Liver (tissue), 8 donors: ENCODE measurements at regions not wholly inside any gene's neighbourhood (a gene's known extent, or its start where the extent isn't known, plus 50 kb on each side); places are given as distances from the start of the nearest gene placed in this dataset.
A peak's percentile ranks its signal among the peaks of the same experiment; 100 is the strongest.

Experiments
- DNase-seq: peaks from one replicate; pipeline ENCODE4 v3.0.0-alpha.2; 2017; ENCODE audit warnings: low spot score
- H3K27ac ChIP-seq, 2 donors: one replicate each; pipeline ENCODE4 v1.7.0; 2013; ENCODE audit warnings: inconsistent platforms in 2 of 2, low read length in 2 of 2, control low read depth in 1 of 2, low read depth in 1 of 2, mild to moderate bottlenecking in 1 of 2
- H3K27me3 ChIP-seq, 4 donors: one replicate each; pipeline versions ENCODE4 v1.6.1 to v1.7.0; 2013; ENCODE audit warnings: low read length in 3 of 4, inconsistent platforms in 1 of 4, mild to moderate bottlenecking in 1 of 4, moderate library complexity in 1 of 4; ENCODE audit not compliant: control insufficient read depth in 4 of 4, insufficient read depth in 4 of 4
- H3K36me3 ChIP-seq, 4 donors: one replicate each; pipeline versions ENCODE4 v1.6.1 to v1.7.0; 2013; ENCODE audit warnings: low read length in 3 of 4, mild to moderate bottlenecking in 3 of 4, low read depth in 1 of 4, moderate library complexity in 1 of 4; ENCODE audit not compliant: control insufficient read depth in 4 of 4, insufficient read depth in 3 of 4
- H3K4me1 ChIP-seq, 4 donors: one replicate each; pipeline versions ENCODE4 v1.6.1 to v1.7.0; 2013; ENCODE audit warnings: low read length in 3 of 4, mild to moderate bottlenecking in 3 of 4, moderate library complexity in 1 of 4; ENCODE audit not compliant: control insufficient read depth in 4 of 4, insufficient read depth in 4 of 4
- H3K4me3 ChIP-seq, 3 donors: one replicate each; pipeline versions ENCODE4 v1.6.1 to v1.7.0; 2013; ENCODE audit warnings: low read length in 3 of 3, control low read depth in 1 of 3, low read depth in 1 of 3, mild to moderate bottlenecking in 1 of 3
- H3K9ac ChIP-seq, 2 donors: one replicate each; pipeline ENCODE4 v1.7.0; 2013; ENCODE audit warnings: low read length in 2 of 2, mild to moderate bottlenecking in 2 of 2, moderate library complexity in 2 of 2, control low read depth in 1 of 2, low read depth in 1 of 2
- H3K9me3 ChIP-seq, 4 donors: one replicate each; pipeline versions ENCODE4 v1.6.1 to v1.7.0; 2013; ENCODE audit warnings: low read length in 3 of 4; ENCODE audit not compliant: control insufficient read depth in 4 of 4
- ATF3 ChIP-seq: IDR thresholded peaks from 2 replicates; pipeline ENCODE4 v1.6.1; 2016; ENCODE audit warnings: antibody characterized with exemption
- EGR1 ChIP-seq, 2 donors: IDR thresholded peaks; 2 replicates each; pipeline ENCODE4 v1.6.1; 2016 to 2018; ENCODE audit warnings: antibody characterized with exemption in 2 of 2, low read depth in 2 of 2
- FOXA2 ChIP-seq: IDR thresholded peaks from 2 replicates; pipeline ENCODE4 v1.6.1; 2016; ENCODE audit warnings: antibody characterized with exemption
- GABPA ChIP-seq, 2 donors: IDR thresholded peaks in 1 of 2; conservative IDR thresholded peaks in 1 of 2; 2 replicates each; pipeline ENCODE4 v1.6.1; 2016; ENCODE audit warnings: antibody characterized with exemption in 2 of 2, mild to moderate bottlenecking in 1 of 2, moderate library complexity in 1 of 2
- HNF4G ChIP-seq: IDR thresholded peaks from 2 replicates; pipeline ENCODE4 v1.6.1; 2016; ENCODE audit warnings: antibody characterized with exemption
- NR2F2 ChIP-seq: IDR thresholded peaks from 2 replicates; pipeline ENCODE4 v1.6.1; 2016; ENCODE audit warnings: antibody characterized with exemption
- RAD21 ChIP-seq, 2 donors: IDR thresholded peaks; 2 replicates each; pipeline ENCODE4 v1.6.1; 2016; ENCODE audit warnings: antibody characterized with exemption in 2 of 2, mild to moderate bottlenecking in 2 of 2
- SP1 ChIP-seq: IDR thresholded peaks from 2 replicates; pipeline ENCODE4 v1.6.1; 2018; ENCODE audit warnings: antibody characterized with exemption, mild to moderate bottlenecking
- TAF1 ChIP-seq: conservative IDR thresholded peaks from 2 replicates; pipeline ENCODE4 v1.6.1; 2016; ENCODE audit warnings: antibody characterized with exemption, mild to moderate bottlenecking
- YY1 ChIP-seq: IDR thresholded peaks from 2 replicates; pipeline ENCODE4 v1.6.1; 2016; ENCODE audit warnings: antibody characterized with exemption, mild to moderate bottlenecking
- WGBS: extraction: QIAGEN DNeasy Blood & Tissue Kit; methylation state at CpG from one replicate; pipeline ENCODE4 v1.1.7; 2013; 5-methylcytosine and 5-hydroxymethylcytosine counted together
- TF ChIP-seq, protein P1 (sequence below): IDR thresholded peaks from 2 replicates; pipeline ENCODE4 v1.6.1; 2016; ENCODE audit warnings: antibody characterized with exemption, mild to moderate bottlenecking
- TF ChIP-seq, protein P2 (sequence below): fragments of 150-350 bp; IDR thresholded peaks from 2 replicates; pipeline ENCODE4 v1.5.1; 2017; ENCODE audit warnings: improper control_type of control experiment, low read depth, low read length; ENCODE audit not compliant: missing input control
- TF ChIP-seq, protein P3 (sequence below): IDR thresholded peaks from 2 replicates; pipeline ENCODE4 v1.6.1; 2016; ENCODE audit warnings: antibody characterized with exemption
- donor health status: healthy.
- donor health status: healthy.
- donor health status: healthy.
- donor health status: healthy.
- donor health status: healthy.

GRCh38 chr2:181817509-181817908 lies 74.0 kb upstream of the ITPRID2 start:
- no peaks in the 10 kb centered on the region for H3K27me3 ChIP-seq

DNA sequence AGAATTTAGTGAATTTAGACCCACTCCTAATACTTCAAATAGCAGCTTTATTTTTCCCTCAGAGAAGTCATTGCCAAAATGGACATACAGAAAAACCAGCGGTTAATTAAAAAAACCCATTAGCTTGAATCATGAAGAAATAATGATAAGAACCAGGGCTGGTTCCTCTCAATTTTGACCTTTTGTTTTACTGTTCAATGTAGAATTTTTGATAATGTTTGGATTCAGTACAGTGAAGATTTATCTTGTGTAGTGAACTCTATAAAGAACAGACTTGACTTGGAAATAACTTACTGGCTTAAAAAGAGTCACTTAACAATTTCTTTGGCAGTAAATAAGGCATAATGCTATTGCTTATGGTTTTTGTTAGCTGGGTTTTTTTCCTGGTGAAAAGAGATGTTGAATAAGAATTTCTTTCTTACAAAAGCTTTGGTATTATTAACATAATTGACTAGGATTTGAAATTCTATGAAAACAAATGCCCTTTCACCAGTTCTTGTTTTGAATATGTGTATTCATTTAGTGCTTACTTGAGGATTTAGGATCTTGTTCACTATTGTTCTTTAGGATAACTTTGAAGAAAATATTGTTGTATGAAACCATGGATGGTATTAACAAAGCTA lies 73.4 kb upstream of the ITPRID2 start:
- H3K27ac ChIP-seq = no peak overlapping the region
- no peaks in the 10 kb centered on the region for H3K9me3 ChIP-seq
- H3K36me3 ChIP-seq = no peaks in the 10 kb centered on the region
- no peaks in the 10 kb centered on the region for H3K27me3 ChIP-seq
- no peaks in the 10 kb centered on the region for H3K4me1 ChIP-seq
- WGBS = 93% methylated on average over 1 of the region's 1 CpG
- no peak overlapping the region for H3K4me3 ChIP-seq
- H3K9ac ChIP-seq = no peak overlapping the region
- TF ChIP-seq NR2F2 (peak; percentile 83), EGR1 (IDR thresholded peaks at IDR 0.05; ENCODE audit: low read depth in 2 of 2) (no peak)
- no peak for DNase-seq

More at GRCh38 chr2:181817509-181817908, 74.0 kb upstream of the ITPRID2 start:
- TF ChIP-seq, protein P1, sequence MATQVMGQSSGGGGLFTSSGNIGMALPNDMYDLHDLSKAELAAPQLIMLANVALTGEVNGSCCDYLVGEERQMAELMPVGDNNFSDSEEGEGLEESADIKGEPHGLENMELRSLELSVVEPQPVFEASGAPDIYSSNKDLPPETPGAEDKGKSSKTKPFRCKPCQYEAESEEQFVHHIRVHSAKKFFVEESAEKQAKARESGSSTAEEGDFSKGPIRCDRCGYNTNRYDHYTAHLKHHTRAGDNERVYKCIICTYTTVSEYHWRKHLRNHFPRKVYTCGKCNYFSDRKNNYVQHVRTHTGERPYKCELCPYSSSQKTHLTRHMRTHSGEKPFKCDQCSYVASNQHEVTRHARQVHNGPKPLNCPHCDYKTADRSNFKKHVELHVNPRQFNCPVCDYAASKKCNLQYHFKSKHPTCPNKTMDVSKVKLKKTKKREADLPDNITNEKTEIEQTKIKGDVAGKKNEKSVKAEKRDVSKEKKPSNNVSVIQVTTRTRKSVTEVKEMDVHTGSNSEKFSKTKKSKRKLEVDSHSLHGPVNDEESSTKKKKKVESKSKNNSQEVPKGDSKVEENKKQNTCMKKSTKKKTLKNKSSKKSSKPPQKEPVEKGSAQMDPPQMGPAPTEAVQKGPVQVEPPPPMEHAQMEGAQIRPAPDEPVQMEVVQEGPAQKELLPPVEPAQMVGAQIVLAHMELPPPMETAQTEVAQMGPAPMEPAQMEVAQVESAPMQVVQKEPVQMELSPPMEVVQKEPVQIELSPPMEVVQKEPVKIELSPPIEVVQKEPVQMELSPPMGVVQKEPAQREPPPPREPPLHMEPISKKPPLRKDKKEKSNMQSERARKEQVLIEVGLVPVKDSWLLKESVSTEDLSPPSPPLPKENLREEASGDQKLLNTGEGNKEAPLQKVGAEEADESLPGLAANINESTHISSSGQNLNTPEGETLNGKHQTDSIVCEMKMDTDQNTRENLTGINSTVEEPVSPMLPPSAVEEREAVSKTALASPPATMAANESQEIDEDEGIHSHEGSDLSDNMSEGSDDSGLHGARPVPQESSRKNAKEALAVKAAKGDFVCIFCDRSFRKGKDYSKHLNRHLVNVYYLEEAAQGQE = no peak
- TF ChIP-seq, protein P2, sequence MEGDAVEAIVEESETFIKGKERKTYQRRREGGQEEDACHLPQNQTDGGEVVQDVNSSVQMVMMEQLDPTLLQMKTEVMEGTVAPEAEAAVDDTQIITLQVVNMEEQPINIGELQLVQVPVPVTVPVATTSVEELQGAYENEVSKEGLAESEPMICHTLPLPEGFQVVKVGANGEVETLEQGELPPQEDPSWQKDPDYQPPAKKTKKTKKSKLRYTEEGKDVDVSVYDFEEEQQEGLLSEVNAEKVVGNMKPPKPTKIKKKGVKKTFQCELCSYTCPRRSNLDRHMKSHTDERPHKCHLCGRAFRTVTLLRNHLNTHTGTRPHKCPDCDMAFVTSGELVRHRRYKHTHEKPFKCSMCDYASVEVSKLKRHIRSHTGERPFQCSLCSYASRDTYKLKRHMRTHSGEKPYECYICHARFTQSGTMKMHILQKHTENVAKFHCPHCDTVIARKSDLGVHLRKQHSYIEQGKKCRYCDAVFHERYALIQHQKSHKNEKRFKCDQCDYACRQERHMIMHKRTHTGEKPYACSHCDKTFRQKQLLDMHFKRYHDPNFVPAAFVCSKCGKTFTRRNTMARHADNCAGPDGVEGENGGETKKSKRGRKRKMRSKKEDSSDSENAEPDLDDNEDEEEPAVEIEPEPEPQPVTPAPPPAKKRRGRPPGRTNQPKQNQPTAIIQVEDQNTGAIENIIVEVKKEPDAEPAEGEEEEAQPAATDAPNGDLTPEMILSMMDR = no peak
- no peak for TF ChIP-seq FOXA2
- H3K9me3 ChIP-seq = no peaks in the 10 kb centered on the region
- no peaks in the 10 kb centered on the region for H3K36me3 ChIP-seq
- H3K9ac ChIP-seq = no peak overlapping the region
- no peak for DNase-seq
- H3K4me1 ChIP-seq = no peaks in the 10 kb centered on the region
- no peak overlapping the region for H3K4me3 ChIP-seq
- no peak overlapping the region for H3K27ac ChIP-seq

DNA sequence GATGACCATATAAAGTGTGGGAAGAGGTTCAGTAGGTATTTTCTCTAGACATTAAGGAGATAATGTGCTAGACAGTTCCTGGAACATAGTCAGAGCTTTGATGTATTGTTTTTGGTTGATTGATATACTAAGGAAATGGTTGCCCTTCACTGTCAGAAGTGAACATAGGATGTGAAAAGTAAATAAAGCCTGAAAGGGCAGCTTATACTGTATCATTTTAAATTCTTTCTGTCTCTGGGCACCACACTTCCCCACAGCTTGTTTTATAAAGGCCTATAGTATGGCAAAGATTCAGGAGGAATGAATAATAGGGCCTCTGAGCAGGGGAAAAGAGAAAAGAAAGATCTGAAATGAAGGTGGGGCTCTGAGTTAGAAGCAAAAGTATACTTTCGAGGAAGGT lies 72.7 kb upstream of the ITPRID2 start:
- Histone ChIP-seq H3K9me3 (no peaks in the 10 kb centered on the region), H3K36me3 (no peaks in the 10 kb centered on the region), H3K9ac (no peak overlapping the region), H3K4me3 (no peak overlapping the region), H3K27ac (no peak overlapping the region), H3K4me1 (no peaks in the 10 kb centered on the region), H3K27me3 (no peaks in the 10 kb centered on the region)
- no peak for DNase-seq
- TF ChIP-seq, protein P3, sequence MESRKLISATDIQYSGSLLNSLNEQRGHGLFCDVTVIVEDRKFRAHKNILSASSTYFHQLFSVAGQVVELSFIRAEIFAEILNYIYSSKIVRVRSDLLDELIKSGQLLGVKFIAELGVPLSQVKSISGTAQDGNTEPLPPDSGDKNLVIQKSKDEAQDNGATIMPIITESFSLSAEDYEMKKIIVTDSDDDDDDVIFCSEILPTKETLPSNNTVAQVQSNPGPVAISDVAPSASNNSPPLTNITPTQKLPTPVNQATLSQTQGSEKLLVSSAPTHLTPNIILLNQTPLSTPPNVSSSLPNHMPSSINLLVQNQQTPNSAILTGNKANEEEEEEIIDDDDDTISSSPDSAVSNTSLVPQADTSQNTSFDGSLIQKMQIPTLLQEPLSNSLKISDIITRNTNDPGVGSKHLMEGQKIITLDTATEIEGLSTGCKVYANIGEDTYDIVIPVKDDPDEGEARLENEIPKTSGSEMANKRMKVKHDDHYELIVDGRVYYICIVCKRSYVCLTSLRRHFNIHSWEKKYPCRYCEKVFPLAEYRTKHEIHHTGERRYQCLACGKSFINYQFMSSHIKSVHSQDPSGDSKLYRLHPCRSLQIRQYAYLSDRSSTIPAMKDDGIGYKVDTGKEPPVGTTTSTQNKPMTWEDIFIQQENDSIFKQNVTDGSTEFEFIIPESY = no peak
- TF ChIP-seq FOXA2 = no peak
- TF ChIP-seq SP1 = no peak
- TF ChIP-seq RAD21 (IDR thresholded peaks at IDR 0.05) = no peak
- no peak for TF ChIP-seq YY1
- no peak for TF ChIP-seq GABPA (IDR thresholded peaks at IDR 0.05 in 1 of 2, conservative IDR thresholded peaks at IDR 0.05 in 1 of 2)
- no peak for TF ChIP-seq TAF1
- no peak for TF ChIP-seq EGR1 (IDR thresholded peaks at IDR 0.05; ENCODE audit: low read depth in 2 of 2)
- no peak for TF ChIP-seq HNF4G
- no peak for TF ChIP-seq ATF3
- no peak for TF ChIP-seq NR2F2
- WGBS = 95% methylated on average over 1 of the region's 1 CpG
